SK-N-MC (cell line): ENCODE measurements at regions not wholly inside any gene's neighbourhood (a gene's known extent, or its start where the extent isn't known, plus 50 kb on each side); places are given as distances from the start of the nearest gene placed in this dataset.

Experiments
- DNase-seq: peaks from one replicate; pipeline ENCODE4 v3.0.0-alpha.2; 2011; ENCODE audit warnings: low read depth, low spot score
- H3K27ac ChIP-seq: fragments of 200-600 bp; sonication (generic); 2 replicates; pipeline ENCODE4 v1.5.1; 2016; ENCODE audit warnings: mixed run types
- H3K36me3 ChIP-seq: fragments of 200-600 bp; sonication (generic); 2 replicates; pipeline ENCODE4 v1.6.1; 2017; ENCODE audit warnings: antibody characterized with exemption, low read length, mixed read lengths; ENCODE audit not compliant: insufficient read depth
- H3K4me3 ChIP-seq: fragments of 200-600 bp; sonication (generic); 2 replicates; pipeline ENCODE4 v1.5.1; 2016
- H3K9ac ChIP-seq: fragments of 200-600 bp; sonication (generic); 2 replicates; pipeline ENCODE4 v1.8.0; 2017; ENCODE audit warnings: mixed run types, mixed read lengths; ENCODE audit not compliant: insufficient read length
- H3K9me3 ChIP-seq: fragments of 200-600 bp; sonication (generic); 2 replicates; pipeline ENCODE4 v1.6.1; 2017; ENCODE audit warnings: low read depth, mild to moderate bottlenecking, antibody characterized with exemption, low read length, moderate library complexity, mixed read lengths
- EZH2 ChIP-seq: fragments of 200-600 bp; sonication (generic); IDR thresholded peaks from one replicate; pipeline ENCODE4 v1.6.1; 2017; ENCODE audit warnings: antibody characterized with exemption
- FOXP2 ChIP-seq: optimal IDR thresholded peaks from 2 replicates; pipeline ENCODE3; 2011; ENCODE audit warnings: mild to moderate bottlenecking, moderate library complexity; ENCODE audit not compliant: insufficient read depth; ENCODE audit errors: extremely low read length, control extremely low read depth
- POLR2AphosphoS5 ChIP-seq: IDR thresholded peaks from 2 replicates; pipeline ENCODE4 v1.6.1; 2012; ENCODE audit warnings: mild to moderate bottlenecking, low read depth, low read length, borderline replicate concordance

DNA sequence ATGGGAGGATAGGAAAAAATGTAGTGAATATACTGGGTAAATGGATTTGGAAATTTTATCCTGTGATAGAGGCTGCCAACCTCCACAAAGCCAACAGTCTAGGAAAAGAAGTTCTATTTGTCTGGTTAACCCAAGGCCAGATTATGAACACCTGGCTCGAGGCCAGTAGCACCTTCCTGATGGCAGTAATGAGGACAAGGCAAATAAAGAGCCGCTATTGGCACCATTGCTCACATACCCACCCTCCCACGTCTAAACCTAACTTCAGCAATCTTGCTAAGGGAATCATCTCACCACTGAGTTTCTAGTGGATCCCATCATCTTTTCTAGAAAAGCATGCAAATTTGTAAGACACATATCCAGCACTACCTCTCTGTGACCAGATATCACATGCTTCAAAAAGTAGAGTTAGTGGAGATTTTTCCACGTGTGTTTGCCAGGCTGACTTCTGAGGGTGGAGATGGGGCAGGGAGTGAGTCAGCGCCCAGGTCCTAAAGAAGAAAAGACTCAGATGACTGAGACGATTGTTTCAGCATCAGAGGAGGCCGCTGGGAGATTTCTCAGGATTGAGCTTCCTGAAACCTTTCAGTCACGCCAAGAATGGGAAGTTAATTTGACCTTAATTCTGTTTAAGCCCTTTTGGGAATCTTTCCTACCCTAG, 362.9 kb downstream of the EMP1 start:
- H3K27ac ChIP-seq: no peak overlapping the region
- no peak overlapping the region for H3K9ac ChIP-seq
- no peak overlapping the region for H3K4me3 ChIP-seq
- TF ChIP-seq FOXP2 (no peak), EZH2 (no peak), POLR2AphosphoS5 (no peak)
- no peaks in the 10 kb centered on the region for H3K9me3 ChIP-seq
- no peaks in the 10 kb centered on the region for H3K36me3 ChIP-seq
- no peak for DNase-seq

DNA sequence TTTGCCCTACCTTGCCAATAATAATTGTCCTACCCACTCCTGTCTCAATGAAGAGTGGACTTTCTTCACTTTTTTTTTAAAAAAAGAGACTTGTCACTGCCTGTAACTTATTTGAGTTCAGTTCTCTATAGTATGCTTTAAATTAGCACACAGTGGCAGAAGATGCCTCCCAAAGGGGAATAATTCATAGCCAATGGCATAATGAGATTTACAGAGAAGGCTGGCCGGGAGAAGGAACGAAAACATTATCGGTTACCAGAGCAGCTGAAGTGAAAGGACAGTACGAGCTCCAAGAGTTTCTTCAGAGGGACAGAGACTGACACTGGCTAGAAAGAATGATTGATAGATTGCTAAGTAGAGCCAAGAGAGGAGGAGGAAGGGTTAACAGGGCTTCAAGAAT, 356.3 kb downstream of the EMP1 start:
- H3K36me3 ChIP-seq: no peaks in the 10 kb centered on the region
- TF ChIP-seq POLR2AphosphoS5 (no peak), FOXP2 (no peak), EZH2 (no peak)
- H3K9ac ChIP-seq: no peak overlapping the region
- no peak overlapping the region for H3K27ac ChIP-seq
- no peaks in the 10 kb centered on the region for H3K9me3 ChIP-seq
- no peak for DNase-seq
- H3K4me3 ChIP-seq: no peak overlapping the region

- Histone ChIP-seq H3K9me3 (no peaks in the 10 kb centered on the region), H3K27ac (no peak overlapping the region), H3K9ac (no peak overlapping the region), H3K36me3 (no peaks in the 10 kb centered on the region), H3K4me3 (no peak overlapping the region)
- peak; percentile 61 for TF ChIP-seq EZH2
- TF ChIP-seq FOXP2: no peak
- no peak for TF ChIP-seq POLR2AphosphoS5
- no peak for DNase-seq
Measured at GRCh38 chr12:13547283-13547682, 350.8 kb downstream of the EMP1 start.

DNA sequence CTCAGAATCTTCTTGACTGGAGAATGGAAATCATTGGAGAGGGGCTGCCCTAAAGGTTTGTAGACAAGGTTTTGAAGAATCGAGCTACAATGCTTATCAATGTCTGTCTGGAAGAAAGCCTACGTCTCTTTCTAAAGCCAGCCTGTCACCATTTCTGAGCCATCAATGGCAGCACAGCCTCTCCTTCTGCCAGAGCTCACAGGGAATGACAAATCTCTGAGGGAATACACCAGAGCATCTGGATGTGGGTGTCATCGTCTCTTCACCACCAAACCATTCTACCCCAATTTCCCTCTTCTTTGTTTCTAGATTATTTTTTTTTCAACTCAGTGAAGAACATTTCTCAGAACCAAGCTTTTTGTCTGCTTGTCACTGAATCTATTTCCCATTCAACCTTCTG, 349.7 kb downstream of the EMP1 start:
- no peak overlapping the region for H3K27ac ChIP-seq
- no peak overlapping the region for H3K4me3 ChIP-seq
- no peak overlapping the region for H3K9ac ChIP-seq
- no peaks in the 10 kb centered on the region for H3K9me3 ChIP-seq
- H3K36me3 ChIP-seq: no peaks in the 10 kb centered on the region
- DNase-seq: no peak
- TF ChIP-seq EZH2 (no peak), POLR2AphosphoS5 (no peak), FOXP2 (no peak)

DNA sequence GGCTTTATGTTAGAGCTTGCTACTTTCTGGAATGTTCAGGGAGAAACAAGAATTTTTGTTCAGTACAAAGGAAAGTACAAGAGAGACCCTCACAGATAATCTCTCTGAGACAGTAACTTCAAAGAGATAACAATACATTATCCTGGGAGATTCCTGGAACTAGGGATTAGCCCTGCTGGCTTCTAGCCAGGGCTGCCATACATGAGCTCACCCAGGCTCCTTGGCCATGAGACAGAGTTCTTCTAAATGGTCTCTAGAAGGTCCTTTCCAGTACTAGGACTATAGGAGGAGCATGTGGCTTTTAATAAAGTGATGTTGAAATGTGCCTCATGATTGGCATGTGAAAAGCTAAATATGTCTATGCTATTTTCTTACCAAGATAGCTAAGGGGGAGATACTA, 342.5 kb downstream of the EMP1 start:
- no peak overlapping the region for H3K4me3 ChIP-seq
- no peak overlapping the region for H3K27ac ChIP-seq
- H3K36me3 ChIP-seq: no peaks in the 10 kb centered on the region
- H3K9me3 ChIP-seq: no peaks in the 10 kb centered on the region
- TF ChIP-seq FOXP2: no peak
- no peak for TF ChIP-seq POLR2AphosphoS5
- TF ChIP-seq EZH2: no peak
- no peak overlapping the region for H3K9ac ChIP-seq
- DNase-seq: no peak

- TF ChIP-seq EZH2: no peak
- Histone ChIP-seq H3K9me3 (no peaks in the 10 kb centered on the region), H3K27ac (no peak overlapping the region), H3K9ac (no peak overlapping the region), H3K36me3 (no peaks in the 10 kb centered on the region), H3K4me3 (no peak overlapping the region)
- DNase-seq: no peak
Measured at GRCh38 chr12:13538136-13538535, 341.6 kb downstream of the EMP1 start.

DNA sequence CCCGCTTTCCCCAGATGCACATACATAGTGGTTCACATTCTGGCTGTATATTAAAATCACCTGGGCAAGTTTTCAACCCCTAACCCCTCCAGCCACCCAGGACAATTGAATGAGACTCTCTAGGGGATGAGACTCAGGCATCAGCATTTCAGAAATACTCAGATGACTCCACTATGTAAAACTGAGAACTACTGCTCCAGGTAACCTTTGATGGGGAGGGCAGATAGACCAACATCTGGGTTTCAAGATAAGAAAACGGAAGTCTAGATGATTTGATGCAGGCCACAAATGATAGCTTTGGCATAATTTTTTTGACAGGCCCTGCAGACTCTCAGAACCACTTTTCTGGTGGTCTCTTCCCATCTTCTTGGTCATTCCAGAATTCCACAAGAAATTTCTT, 341.1 kb downstream of the EMP1 start:
- no peak overlapping the region for H3K9ac ChIP-seq
- H3K36me3 ChIP-seq: no peaks in the 10 kb centered on the region
- H3K9me3 ChIP-seq: no peaks in the 10 kb centered on the region
- no peak overlapping the region for H3K4me3 ChIP-seq
- TF ChIP-seq EZH2 (no peak), FOXP2 (no peak), POLR2AphosphoS5 (no peak)
- no peak for DNase-seq
- no peak overlapping the region for H3K27ac ChIP-seq

DNA sequence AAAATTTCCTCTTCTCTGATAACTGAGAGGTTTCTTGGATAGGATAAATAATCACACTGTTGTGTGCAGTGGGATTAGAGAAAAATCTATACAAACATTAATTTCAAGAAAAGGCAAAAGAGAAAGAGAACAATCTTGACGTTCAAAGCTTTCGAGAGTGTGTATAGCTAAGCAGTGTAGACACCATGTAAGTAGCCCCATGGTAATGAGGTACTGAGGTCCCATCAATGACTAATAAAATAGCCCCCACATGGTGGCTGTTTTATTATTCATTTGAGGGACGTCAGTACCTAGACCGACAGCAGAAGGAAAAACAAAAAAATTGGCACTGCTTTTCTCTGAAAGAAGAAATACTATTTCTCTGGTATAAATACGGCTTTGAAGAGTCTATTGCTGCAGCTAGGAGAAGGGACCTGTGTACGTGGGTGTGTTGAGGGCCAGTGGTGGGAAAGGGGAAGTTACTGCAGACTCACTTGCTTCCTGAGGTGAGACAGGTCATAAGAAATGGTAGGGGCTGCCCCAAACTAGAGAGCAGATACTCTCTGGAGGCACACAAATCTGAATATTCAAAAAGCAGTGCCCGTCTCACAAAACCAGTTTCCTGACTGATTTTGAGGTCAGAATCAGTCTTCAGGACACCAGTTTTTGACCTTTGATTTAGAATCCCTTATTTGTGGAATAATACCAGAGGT, 339.8 kb downstream of the EMP1 start:
- H3K27ac ChIP-seq: no peak overlapping the region
- no peaks in the 10 kb centered on the region for H3K36me3 ChIP-seq
- H3K9me3 ChIP-seq: no peaks in the 10 kb centered on the region
- H3K4me3 ChIP-seq: no peak overlapping the region
- H3K9ac ChIP-seq: no peak overlapping the region
- no peak for TF ChIP-seq POLR2AphosphoS5
- no peak for TF ChIP-seq EZH2
- no peak for TF ChIP-seq FOXP2
- DNase-seq: no peak
